GM12864 (cell line): ENCODE measurements at regions not wholly inside any gene's neighbourhood (a gene's known extent, or its start where the extent isn't known, plus 50 kb on each side); places are given as distances from the start of the nearest gene placed in this dataset.
"Not testable (repeated sequence)": the region's sequence is repeated elsewhere in the genome, so short reads cannot be mapped to it uniquely, and the experiment has no call there.

Source experiments
- DNase-seq: peaks from one replicate; pipeline ENCODE4 v3.0.0-alpha.2; 2011; ENCODE audit warnings: low read depth
- H3K4me3 ChIP-seq: 2 replicates; pipeline ENCODE4 v1.5.1; 2011; ENCODE audit warnings: mild to moderate bottlenecking, low read depth, low read length, control low read depth
- CTCF ChIP-seq: IDR thresholded peaks from 2 replicates; pipeline ENCODE4 v1.5.1; 2011; ENCODE audit warnings: low read depth, mild to moderate bottlenecking, moderate library complexity, low read length, control low read depth, inconsistent platforms; ENCODE audit errors: missing control alignments

DNA sequence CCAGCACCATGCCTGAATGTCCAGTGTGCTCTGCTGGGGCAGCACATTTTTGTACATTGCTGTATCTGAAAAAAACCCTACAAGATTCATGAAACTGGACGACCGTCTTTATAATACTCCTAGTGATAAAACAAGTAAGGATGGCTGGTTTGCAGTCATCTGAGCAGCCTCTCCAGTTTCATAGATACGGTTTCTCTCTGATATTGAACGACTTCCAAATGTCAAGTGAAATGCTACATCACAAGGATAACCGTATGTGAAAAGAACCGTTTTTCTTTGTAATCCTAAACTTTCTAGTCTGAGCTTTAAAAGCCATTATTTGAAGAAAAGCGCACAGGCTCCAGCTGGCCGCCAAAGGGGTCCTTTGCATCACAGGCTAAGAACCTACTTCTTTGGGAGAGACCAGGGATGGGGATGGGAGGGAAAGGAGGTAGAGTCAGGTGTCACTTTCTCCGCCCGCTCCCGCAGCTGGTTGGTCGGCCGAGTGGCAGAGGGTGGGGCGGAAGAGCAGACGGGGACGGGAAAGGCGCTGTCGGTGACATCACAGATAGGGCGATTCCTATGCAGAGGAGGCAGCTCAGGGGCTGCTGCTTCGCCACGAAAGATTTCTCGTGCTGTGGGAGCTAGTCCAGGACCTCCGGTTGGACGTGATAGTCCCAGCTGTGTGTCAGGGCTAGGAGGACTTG lies 180.4 kb upstream of the NOTCH2NLA start:
- DNase-seq, H3K4me3 ChIP-seq: not testable (repeated sequence)

DNA sequence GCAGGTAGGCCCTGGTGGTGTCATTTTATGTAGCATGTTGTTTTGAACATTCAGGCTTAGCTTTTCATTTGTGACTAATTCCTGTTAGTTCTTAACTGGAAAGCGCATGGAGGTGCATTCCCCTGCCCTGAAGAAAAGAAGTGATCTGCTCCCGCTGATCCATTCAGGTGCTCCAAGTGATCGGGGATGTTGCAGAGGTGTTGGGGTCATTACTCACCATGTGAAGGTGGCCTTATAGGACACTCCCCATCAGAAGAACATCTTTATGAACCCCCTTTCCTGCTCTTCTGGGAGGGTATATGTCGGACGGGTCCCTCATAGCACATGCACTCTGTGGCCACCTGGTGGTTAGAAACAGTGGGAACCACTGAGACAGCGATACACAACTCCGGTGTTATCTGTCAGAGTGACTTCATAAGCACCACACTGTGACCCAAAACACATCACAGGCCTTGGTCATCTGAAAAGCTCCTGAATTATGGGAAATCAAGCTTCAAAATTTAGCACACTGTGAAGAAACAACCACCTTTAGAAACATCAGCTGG lies 172.5 kb upstream of the NOTCH2NLA start:
- peak; percentile 47 for TF ChIP-seq CTCF
- not testable (repeated sequence) for DNase-seq, H3K4me3 ChIP-seq

- not testable (repeated sequence) for DNase-seq, H3K4me3 ChIP-seq
Observed at GRCh38 chr1:146400173-146401121, 171.6 kb upstream of the NOTCH2NLA start.

GRCh38 chr1:146399225-146399624 lies 170.4 kb upstream of the NOTCH2NLA start:
- DNase-seq, H3K4me3 ChIP-seq: not testable (repeated sequence)

DNA sequence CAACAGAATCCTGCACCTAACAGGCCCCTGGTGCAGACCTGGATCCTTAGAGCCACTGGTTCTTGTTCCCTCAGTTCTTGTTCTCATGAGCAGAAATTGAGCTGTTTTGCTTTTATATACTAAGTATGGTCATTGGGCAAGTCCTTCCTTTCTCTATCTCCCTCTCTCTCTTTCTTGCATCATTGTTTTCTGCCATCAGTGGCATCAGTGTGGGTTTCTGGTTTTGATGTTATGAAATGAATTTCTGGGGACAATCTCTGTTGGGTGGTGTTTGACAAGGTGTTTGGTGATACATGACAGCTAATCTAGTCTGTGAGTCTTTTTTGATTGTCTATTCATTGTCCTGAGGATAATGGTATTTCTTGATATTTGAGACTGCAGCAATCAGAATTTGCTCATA lies 168.0 kb upstream of the NOTCH2NLA start:
- not testable (repeated sequence) for H3K4me3 ChIP-seq, DNase-seq

DNA sequence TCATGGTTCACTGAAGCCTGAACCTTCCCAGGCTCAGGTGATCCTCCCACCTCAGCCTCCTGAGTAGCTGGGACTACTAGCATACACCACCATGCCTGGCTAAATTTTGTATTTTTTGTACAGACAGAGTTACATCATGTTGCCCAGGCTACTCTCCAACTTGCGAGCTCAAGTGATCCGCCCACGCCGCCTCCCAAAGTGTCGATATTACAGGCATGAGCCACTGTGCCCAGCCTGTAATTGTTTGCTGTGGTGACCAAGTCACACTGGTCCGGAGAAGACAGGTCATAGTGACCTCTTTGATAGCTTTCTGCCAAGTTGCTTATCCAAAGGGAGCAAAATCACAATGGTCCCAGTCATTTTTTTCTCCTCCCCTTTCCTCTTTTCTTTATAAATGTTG lies 167.4 kb upstream of the NOTCH2NLA start:
- DNase-seq, H3K4me3 ChIP-seq: not testable (repeated sequence)

DNA sequence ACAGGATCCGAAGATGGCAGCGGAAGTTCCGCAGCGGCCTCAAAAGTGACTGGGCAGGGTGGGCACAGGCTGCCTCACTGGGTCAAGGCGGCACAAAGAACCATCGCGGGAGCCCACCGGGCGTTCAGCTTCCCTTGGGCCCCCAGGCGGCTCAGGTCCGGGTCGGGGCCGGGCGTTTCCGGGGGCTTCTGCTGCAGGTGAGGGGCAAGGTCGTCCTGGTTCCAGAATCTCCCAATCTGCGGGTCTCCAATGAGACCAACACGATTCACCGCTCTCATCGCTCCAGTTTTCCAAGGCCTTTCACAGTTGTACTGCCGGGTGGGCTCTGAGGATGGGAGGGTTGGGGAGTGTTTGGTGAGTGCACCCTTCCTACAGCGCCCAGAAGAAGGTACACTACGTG lies 165.0 kb upstream of the NOTCH2NLA start:
- H3K4me3 ChIP-seq, DNase-seq: not testable (repeated sequence)

GRCh38 chr1:146393154-146393553 lies 164.3 kb upstream of the NOTCH2NLA start:
- DNase-seq, H3K4me3 ChIP-seq: not testable (repeated sequence)

GRCh38 chr1:146389178-146389577 lies 160.4 kb upstream of the NOTCH2NLA start:
- not testable (repeated sequence) for H3K4me3 ChIP-seq, DNase-seq

- peak; percentile 10 for DNase-seq
- H3K4me3 ChIP-seq, result not testable (repeated sequence)
Observed at GRCh38 chr1:146387750-146388469, 159.1 kb upstream of the NOTCH2NLA start.

GRCh38 chr1:146386851-146387749 lies 158.3 kb upstream of the NOTCH2NLA start:
- DNase-seq, result peak; percentile 88
- H3K4me3 ChIP-seq, result peak overlapping the region; percentile 48; the same call in 1 of the 2 replicates

DNA sequence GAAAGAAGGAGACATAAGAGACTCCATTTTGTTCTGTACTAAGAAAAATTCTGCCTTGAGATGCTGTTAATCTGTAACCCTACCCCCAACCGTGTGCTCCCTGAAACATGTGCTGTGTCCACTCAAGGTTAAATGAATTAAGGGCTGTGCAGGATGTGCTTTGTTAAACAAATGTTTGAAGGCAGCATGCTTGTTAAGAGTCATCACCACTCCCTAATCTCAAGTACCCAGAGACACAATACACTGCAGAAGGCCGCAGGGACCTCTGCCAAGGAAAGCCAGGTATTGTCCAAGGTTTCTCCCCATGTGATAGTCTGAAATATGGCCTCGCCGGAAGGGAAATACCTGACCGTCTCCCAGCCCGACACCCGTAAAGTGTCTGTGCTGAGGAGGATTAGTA lies 152.4 kb upstream of the NOTCH2NLA start:
- DNase-seq, H3K4me3 ChIP-seq: not testable (repeated sequence)

DNA sequence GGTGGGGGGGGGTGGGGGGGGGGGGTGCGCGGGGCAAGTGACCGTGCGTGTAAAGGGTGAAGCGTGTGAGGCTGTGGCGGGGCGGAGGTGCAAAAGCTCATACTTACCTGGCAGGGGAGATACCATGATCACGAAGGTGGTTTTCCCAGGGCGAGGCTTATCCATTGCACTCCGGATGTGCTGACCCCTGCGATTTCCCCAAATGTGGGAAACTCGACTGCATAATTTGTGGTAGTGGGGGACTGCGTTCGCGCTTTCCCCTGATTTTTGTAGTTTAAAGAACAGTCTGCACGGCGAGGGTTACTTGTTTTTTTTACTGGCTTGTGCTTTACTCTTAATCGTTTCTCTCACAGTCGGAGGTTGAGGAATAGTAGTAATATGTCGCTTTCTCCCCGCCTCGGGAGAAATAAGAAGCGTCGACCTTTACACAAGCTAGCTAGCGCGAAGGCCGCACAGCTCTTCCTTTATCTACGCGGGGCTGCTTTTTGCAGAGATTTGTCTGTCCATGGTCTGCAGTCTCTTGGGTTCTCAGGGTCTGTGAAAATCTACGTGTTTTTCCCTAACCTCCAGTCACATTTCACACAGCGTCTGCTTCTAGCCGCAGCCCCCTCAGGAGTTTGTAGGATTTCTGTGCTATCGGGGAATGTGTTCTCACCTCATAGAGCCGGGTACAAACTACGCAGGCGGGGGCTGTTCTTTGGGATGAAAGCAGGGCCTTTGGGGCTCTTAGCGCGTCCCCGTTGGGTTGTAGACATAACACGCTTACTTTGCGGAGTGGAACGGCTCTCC lies 148.1 kb upstream of the NOTCH2NLA start:
- peak; percentile 94 for DNase-seq
- not testable (repeated sequence) for H3K4me3 ChIP-seq

DNA sequence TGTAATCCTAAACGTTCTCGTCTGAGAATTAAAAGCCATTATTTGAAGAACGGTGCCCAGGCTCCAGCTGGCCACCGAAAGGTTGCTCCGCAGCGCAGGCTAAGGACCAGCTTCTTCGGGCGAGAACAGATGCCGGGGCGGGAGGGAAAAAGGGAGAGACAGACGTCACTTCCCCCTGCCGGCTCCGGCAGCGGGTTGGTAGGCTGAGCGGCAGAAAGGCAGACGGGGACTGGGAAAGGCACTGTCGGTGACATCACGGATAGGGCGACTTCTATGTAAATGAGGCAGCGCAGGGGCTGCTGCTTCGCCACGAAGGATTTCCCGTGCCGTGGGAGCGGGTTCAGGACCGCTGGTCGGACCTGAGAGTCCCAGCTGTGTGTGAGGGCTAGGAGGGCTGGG lies 147.5 kb upstream of the NOTCH2NLA start:
- H3K4me3 ChIP-seq, result not testable (repeated sequence)
- DNase-seq, result peak; percentile 56

DNA sequence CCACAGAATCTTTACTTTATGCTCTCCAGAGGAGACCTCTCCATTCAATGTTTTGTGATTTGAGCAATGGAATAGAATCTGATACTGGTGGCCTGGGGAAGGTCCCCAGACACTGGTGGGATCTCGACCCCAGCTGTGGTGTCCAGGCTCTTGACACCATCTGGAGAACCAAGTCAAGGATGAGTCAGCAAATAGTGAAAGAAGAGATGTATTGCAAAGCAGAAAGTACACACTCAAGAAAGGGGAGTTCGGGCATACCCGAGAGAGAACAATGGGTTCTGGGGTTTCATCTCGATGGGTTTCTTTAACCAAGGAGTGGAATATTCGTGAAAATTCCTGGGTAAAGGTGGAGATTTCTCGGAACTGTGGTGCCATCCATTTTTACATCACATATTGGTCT lies 146.3 kb upstream of the NOTCH2NLA start:
- not testable (repeated sequence) for H3K4me3 ChIP-seq, DNase-seq

GRCh38 chr1:146369940-146370339 lies 141.1 kb upstream of the NOTCH2NLA start:
- peak; percentile 30 for DNase-seq
- H3K4me3 ChIP-seq, result not testable (repeated sequence)
